PC-3 (cell line): ENCODE measurements at regions not wholly inside any gene's neighbourhood (a gene's known extent, or its start where the extent isn't known, plus 50 kb on each side); places are given as distances from the start of the nearest gene placed in this dataset.

ENCODE experiments used
- EZH2 ChIP-seq: fragments of 300-600 bp; sonication (generic); IDR thresholded peaks from one replicate; pipeline ENCODE4 v1.6.1; 2017; ENCODE audit warnings: antibody characterized with exemption, mild to moderate bottlenecking, low read length; ENCODE audit not compliant: unreplicated experiment
- TF ChIP-seq, protein P1 (sequence below): fragments of 300-600 bp; sonication (generic); conservative IDR thresholded peaks from 2 replicates; pipeline ENCODE4 v1.5.1; 2017; ENCODE audit warnings: antibody characterized with exemption, low read depth, mild to moderate bottlenecking, low read length

- TF ChIP-seq EZH2: no peak
- TF ChIP-seq, protein P1, sequence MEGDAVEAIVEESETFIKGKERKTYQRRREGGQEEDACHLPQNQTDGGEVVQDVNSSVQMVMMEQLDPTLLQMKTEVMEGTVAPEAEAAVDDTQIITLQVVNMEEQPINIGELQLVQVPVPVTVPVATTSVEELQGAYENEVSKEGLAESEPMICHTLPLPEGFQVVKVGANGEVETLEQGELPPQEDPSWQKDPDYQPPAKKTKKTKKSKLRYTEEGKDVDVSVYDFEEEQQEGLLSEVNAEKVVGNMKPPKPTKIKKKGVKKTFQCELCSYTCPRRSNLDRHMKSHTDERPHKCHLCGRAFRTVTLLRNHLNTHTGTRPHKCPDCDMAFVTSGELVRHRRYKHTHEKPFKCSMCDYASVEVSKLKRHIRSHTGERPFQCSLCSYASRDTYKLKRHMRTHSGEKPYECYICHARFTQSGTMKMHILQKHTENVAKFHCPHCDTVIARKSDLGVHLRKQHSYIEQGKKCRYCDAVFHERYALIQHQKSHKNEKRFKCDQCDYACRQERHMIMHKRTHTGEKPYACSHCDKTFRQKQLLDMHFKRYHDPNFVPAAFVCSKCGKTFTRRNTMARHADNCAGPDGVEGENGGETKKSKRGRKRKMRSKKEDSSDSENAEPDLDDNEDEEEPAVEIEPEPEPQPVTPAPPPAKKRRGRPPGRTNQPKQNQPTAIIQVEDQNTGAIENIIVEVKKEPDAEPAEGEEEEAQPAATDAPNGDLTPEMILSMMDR: no peak
Observed at GRCh38 chr19:27901078-27901477, 1311.9 kb downstream of the UQCRFS1 start.
